ENCODE measurements at regions not wholly inside any gene's neighbourhood (a gene's known extent, or its start where the extent isn't known, plus 50 kb on each side); places are given as distances from the start of the nearest gene placed in this dataset.
A peak's percentile ranks its signal among the peaks of the same experiment; 100 is the strongest.

GRCh38 chr20:6940048-6940447, 172.6 kb downstream of the BMP2 start:
- Histone ChIP-seq H3K27ac (no peak overlapping the region), H3F3A (ENCODE audit: insufficient read depth) (no peaks in the 10 kb centered on the region), H3K4me3 (no peak overlapping the region), H3K9me2 (ENCODE audit: insufficient read depth) (no peaks in the 10 kb centered on the region), H3K4me1 (ENCODE audit: insufficient read depth) (no peaks in the 10 kb centered on the region), H3K79me2 (ENCODE audit: insufficient read depth) (no peaks in the 10 kb centered on the region), H3K36me3 (ENCODE audit: low read depth) (no peaks in the 10 kb centered on the region), H3K4me2 (ENCODE audit: unreplicated experiment) (no peak overlapping the region), H3K9ac (no peak overlapping the region), H4K20me1 (ENCODE audit: insufficient read depth) (no peaks in the 10 kb centered on the region), H2AFZ (no peak overlapping the region), H3K9me3 (ENCODE audit: low read depth) (no peaks in the 10 kb centered on the region), H3K27me3 (replicated peaks; ENCODE audit: insufficient read depth) (no peaks in the 10 kb centered on the region)
- WGBS, 2 experiments (ENCODE audit: low coverage in 1 of 2, low lambda C conversion rate in 2 of 2, missing lambda C conversion rate in 2 of 2): 45 to 48% methylated on average over 5 of the region's 5 CpGs
- in situ Hi-C loops (cut with MboI): no loop called here
- no peak for TF ChIP-seq EZH2phosphoT487 (IDR thresholded peaks at IDR 0.05; ENCODE audit: insufficient read depth, low read depth)
- no peak for TF ChIP-seq EZH2 (IDR thresholded peaks at IDR 0.05; ENCODE audit: insufficient read depth, poor library complexity, severe bottlenecking)
- DNase-seq: peak; percentile 2

DNA sequence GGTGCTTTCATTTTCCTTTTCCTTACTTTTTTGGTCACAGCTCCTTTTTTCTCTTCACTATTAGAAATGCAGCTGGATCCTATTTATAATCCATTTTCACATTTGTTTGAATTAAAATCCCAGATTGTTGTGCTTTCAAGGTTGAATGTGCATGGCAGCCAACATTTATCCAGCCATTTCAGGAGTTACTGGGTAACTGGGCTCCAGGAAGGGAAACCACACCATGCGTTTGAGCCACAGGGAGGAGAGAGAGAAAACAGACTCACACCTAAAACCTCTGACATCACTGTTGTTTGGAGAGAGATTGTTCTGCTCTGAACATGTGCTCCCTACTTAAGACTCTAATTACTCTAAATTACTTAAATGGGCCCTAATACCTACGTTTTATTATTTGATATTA, 173.4 kb downstream of the BMP2 start:
- in situ Hi-C loops (cut with MboI): no loop called here
- DNase-seq: no peak
- no peak overlapping the region for H3K27ac ChIP-seq

DNA sequence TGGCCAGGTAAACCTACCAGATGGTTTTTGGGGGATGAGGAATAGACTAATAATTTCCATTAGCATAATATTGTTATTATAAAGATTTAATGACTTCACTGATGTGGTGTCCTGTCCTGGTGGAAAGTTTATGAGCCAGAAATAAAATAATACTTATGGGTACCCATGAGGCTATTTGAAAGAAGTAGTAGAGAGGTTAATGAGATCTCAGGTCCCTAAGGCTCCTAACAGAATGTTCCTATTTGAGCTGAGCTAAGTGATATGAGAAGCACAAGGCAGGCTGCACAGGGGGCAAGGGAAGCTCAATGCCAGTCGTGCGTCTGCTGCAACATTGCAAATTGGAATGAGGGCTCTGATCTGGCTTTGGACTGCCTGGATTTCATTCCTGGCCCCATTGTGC, 174.1 kb downstream of the BMP2 start:
- TF ChIP-seq EZH2phosphoT487 (IDR thresholded peaks at IDR 0.05; ENCODE audit: insufficient read depth, low read depth) (no peak), EZH2 (IDR thresholded peaks at IDR 0.05; ENCODE audit: insufficient read depth, poor library complexity, severe bottlenecking) (no peak)
- H3K4me3 ChIP-seq: no peak overlapping the region
- H3K27me3 ChIP-seq (replicated peaks; ENCODE audit: insufficient read depth): no peaks in the 10 kb centered on the region
- no peaks in the 10 kb centered on the region for H3K79me2 ChIP-seq (ENCODE audit: insufficient read depth)
- H4K20me1 ChIP-seq (ENCODE audit: insufficient read depth): no peaks in the 10 kb centered on the region
- no peaks in the 10 kb centered on the region for H3K9me2 ChIP-seq (ENCODE audit: insufficient read depth)
- DNase-seq: no peak
- H2AFZ ChIP-seq: no peak overlapping the region
- no peaks in the 10 kb centered on the region for H3K4me1 ChIP-seq (ENCODE audit: insufficient read depth)
- H3K4me2 ChIP-seq (ENCODE audit: unreplicated experiment): no peak overlapping the region
- H3K36me3 ChIP-seq (ENCODE audit: low read depth): no peaks in the 10 kb centered on the region
- 32 to 43% methylated on average over 2 of the region's 2 CpGs for WGBS, 2 experiments (ENCODE audit: low coverage in 1 of 2, low lambda C conversion rate in 2 of 2, missing lambda C conversion rate in 2 of 2)
- no peak overlapping the region for H3K9ac ChIP-seq
- in situ Hi-C loops (cut with MboI): no loop called here
- no peak overlapping the region for H3K27ac ChIP-seq
- H3K9me3 ChIP-seq (ENCODE audit: low read depth): no peaks in the 10 kb centered on the region
- H3F3A ChIP-seq (ENCODE audit: insufficient read depth): no peaks in the 10 kb centered on the region

More for the DNA sequence above, 173.4 kb downstream of the BMP2 start:
- no peak overlapping the region for H3K9ac ChIP-seq
- no peaks in the 10 kb centered on the region for H3K9me2 ChIP-seq (ENCODE audit: insufficient read depth)
- whole genome bisulfite sequencing, 2 experiments (ENCODE audit: low coverage in 1 of 2, low lambda C conversion rate in 2 of 2, missing lambda C conversion rate in 2 of 2): 0% methylated on average over 2 of the region's 2 CpGs
- no peaks in the 10 kb centered on the region for H3K36me3 ChIP-seq (ENCODE audit: low read depth)
- no peaks in the 10 kb centered on the region for H3F3A ChIP-seq (ENCODE audit: insufficient read depth)
- H3K79me2 ChIP-seq (ENCODE audit: insufficient read depth): no peaks in the 10 kb centered on the region
- H3K27me3 ChIP-seq (replicated peaks; ENCODE audit: insufficient read depth): no peaks in the 10 kb centered on the region
- no peak overlapping the region for H2AFZ ChIP-seq
- H3K9me3 ChIP-seq (ENCODE audit: low read depth): no peaks in the 10 kb centered on the region
- H3K4me1 ChIP-seq (ENCODE audit: insufficient read depth): no peaks in the 10 kb centered on the region
- TF ChIP-seq EZH2 (IDR thresholded peaks at IDR 0.05; ENCODE audit: insufficient read depth, poor library complexity, severe bottlenecking) (no peak), EZH2phosphoT487 (IDR thresholded peaks at IDR 0.05; ENCODE audit: insufficient read depth, low read depth) (no peak)
- H3K4me2 ChIP-seq (ENCODE audit: unreplicated experiment): no peak overlapping the region
- no peak overlapping the region for H3K4me3 ChIP-seq
- H4K20me1 ChIP-seq (ENCODE audit: insufficient read depth): no peaks in the 10 kb centered on the region

DNA sequence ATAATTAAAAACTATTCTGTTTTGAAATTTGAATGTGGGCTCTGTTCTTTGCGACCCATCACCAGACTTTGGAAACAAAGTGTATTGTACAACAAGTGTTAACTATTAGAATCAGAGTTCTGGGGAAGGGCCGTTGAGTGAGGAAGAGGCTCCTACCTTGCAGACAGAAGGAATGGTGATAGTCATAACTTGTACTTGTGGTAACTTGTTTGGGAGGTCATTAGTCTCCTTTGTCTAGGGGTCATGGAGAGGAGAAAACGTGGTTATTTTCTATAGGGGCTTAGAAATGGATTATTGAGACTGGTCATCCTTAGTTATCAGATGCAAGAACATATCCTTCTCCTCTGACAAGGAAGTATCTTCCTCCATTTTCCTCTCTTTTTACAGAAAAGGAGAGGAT, 174.8 kb downstream of the BMP2 start:
- Histone ChIP-seq H3K9me3 (ENCODE audit: low read depth) (no peaks in the 10 kb centered on the region), H3K36me3 (ENCODE audit: low read depth) (no peaks in the 10 kb centered on the region), H3K4me2 (ENCODE audit: unreplicated experiment) (no peak overlapping the region), H3K4me1 (ENCODE audit: insufficient read depth) (no peaks in the 10 kb centered on the region), H2AFZ (no peak overlapping the region), H4K20me1 (ENCODE audit: insufficient read depth) (no peaks in the 10 kb centered on the region), H3K9ac (no peak overlapping the region), H3K79me2 (ENCODE audit: insufficient read depth) (no peaks in the 10 kb centered on the region), H3K9me2 (ENCODE audit: insufficient read depth) (no peaks in the 10 kb centered on the region), H3K27me3 (replicated peaks; ENCODE audit: insufficient read depth) (no peaks in the 10 kb centered on the region), H3K4me3 (no peak overlapping the region), H3F3A (ENCODE audit: insufficient read depth) (no peaks in the 10 kb centered on the region), H3K27ac (no peak overlapping the region)
- WGBS, 2 experiments (ENCODE audit: low coverage in 1 of 2, low lambda C conversion rate in 2 of 2, missing lambda C conversion rate in 2 of 2): 17 to 30% methylated on average over 3 of the region's 3 CpGs
- in situ Hi-C loops (cut with MboI): no loop called here
- TF ChIP-seq EZH2 (IDR thresholded peaks at IDR 0.05; ENCODE audit: insufficient read depth, poor library complexity, severe bottlenecking) (no peak), EZH2phosphoT487 (IDR thresholded peaks at IDR 0.05; ENCODE audit: insufficient read depth, low read depth) (no peak)
- no peak for DNase-seq

DNA sequence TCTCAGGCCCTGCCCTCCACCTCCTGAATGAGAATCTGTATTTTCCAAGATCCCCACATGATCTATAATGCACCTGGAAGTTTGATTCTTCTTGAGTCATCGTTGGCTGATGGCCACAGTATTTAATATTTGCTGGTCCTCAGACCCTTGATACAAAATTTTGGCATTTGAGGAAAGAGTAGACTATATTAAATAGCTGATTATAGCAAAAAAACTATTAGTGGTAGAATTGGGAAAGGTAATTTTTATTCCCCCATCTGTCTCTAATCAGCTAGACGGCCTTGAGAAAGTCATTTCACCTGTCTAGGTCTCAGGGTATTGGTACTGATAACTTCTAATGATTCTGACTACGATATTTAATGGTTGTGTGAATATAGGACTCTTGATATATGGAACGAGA, 176.8 kb downstream of the BMP2 start:
- Histone ChIP-seq H3K27me3 (replicated peaks; ENCODE audit: insufficient read depth) (no peaks in the 10 kb centered on the region), H4K20me1 (ENCODE audit: insufficient read depth) (no peaks in the 10 kb centered on the region), H3F3A (ENCODE audit: insufficient read depth) (no peaks in the 10 kb centered on the region), H3K4me1 (ENCODE audit: insufficient read depth) (no peaks in the 10 kb centered on the region), H3K9ac (no peak overlapping the region), H3K9me3 (ENCODE audit: low read depth) (no peaks in the 10 kb centered on the region), H3K79me2 (ENCODE audit: insufficient read depth) (no peaks in the 10 kb centered on the region), H2AFZ (no peak overlapping the region), H3K9me2 (ENCODE audit: insufficient read depth) (no peaks in the 10 kb centered on the region), H3K36me3 (ENCODE audit: low read depth) (no peaks in the 10 kb centered on the region), H3K27ac (no peak overlapping the region), H3K4me2 (ENCODE audit: unreplicated experiment) (no peak overlapping the region), H3K4me3 (no peak overlapping the region)
- WGBS, 2 experiments (ENCODE audit: low coverage in 1 of 2, low lambda C conversion rate in 2 of 2, missing lambda C conversion rate in 2 of 2): 28 to 37% methylated on average over 4 of the region's 4 CpGs
- in situ Hi-C loops (cut with MboI): no loop called here
- DNase-seq: no peak
- TF ChIP-seq EZH2 (IDR thresholded peaks at IDR 0.05; ENCODE audit: insufficient read depth, poor library complexity, severe bottlenecking): no peak
- no peak for TF ChIP-seq EZH2phosphoT487 (IDR thresholded peaks at IDR 0.05; ENCODE audit: insufficient read depth, low read depth)

Data from GM23248 (cell line).